GM12864 (cell line): ENCODE measurements at regions not wholly inside any gene's neighbourhood (a gene's known extent, or its start where the extent isn't known, plus 50 kb on each side); places are given as distances from the start of the nearest gene placed in this dataset.

Experiments
- DNase-seq: peaks from one replicate; pipeline ENCODE4 v3.0.0-alpha.2; 2011; ENCODE audit warnings: low read depth
- H3K4me3 ChIP-seq: 2 replicates; pipeline ENCODE4 v1.5.1; 2011; ENCODE audit warnings: mild to moderate bottlenecking, low read depth, low read length, control low read depth
- CTCF ChIP-seq: IDR thresholded peaks from 2 replicates; pipeline ENCODE4 v1.5.1; 2011; ENCODE audit warnings: low read depth, mild to moderate bottlenecking, moderate library complexity, low read length, control low read depth, inconsistent platforms; ENCODE audit errors: missing control alignments

GRCh38 chr18:44245019-44245418 is 435.7 kb upstream of the SETBP1 start:
- no peak overlapping the region for H3K4me3 ChIP-seq
- DNase-seq, result no peak
- TF ChIP-seq CTCF, result no peak

GRCh38 chr18:44246001-44246400 is 434.7 kb upstream of the SETBP1 start:
- DNase-seq, result no peak
- no peak overlapping the region for H3K4me3 ChIP-seq
- TF ChIP-seq CTCF, result no peak

DNA sequence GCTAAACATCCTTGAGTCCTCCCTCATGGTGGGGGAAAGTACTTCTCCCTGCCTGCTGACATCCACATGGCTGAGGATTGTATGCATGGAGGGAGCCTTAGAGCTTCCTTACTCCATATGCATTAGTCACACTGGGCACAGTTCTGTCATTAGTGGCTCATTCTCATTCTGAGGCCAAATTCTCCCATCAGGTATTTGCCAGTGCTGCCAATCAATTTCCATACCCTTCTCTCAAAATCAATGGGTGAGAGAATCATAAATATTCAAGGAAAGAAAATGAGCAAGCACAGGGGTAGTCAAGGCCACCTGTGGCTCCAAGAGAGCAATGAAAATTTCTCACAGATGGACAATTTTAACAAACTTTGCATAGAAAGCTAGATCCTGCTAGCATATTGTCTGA is 422.6 kb upstream of the SETBP1 start:
- no peak for TF ChIP-seq CTCF

DNA sequence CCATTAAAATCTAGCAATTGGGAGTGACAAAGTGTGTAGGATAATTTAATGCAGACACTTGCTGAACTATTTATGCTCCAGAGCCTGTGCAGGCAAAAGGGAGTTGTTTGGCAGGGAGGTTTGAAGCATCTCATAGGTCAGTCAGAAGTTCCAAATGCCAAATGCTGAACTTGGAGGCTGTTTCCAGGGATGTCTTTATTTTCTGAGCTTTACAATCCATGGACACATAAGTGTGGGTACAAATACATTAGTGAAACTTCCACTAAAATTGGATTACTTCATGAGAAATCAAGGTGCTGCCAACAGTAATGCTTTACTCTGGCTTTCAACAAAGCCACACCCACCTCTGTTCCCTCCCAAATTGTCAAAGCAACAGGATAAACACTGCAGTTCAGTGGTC is 422.1 kb upstream of the SETBP1 start:
- no peak for DNase-seq
- H3K4me3 ChIP-seq, result no peak overlapping the region
- no peak for TF ChIP-seq CTCF

More for the DNA sequence above, 422.6 kb upstream of the SETBP1 start:
- DNase-seq, result no peak
- no peak overlapping the region for H3K4me3 ChIP-seq

- no peak for DNase-seq
- no peak for TF ChIP-seq CTCF
- H3K4me3 ChIP-seq, result no peak overlapping the region
Observed at GRCh38 chr18:44259610-44260009, 421.1 kb upstream of the SETBP1 start.

GRCh38 chr18:44265437-44265836 is 415.3 kb upstream of the SETBP1 start:
- DNase-seq, result no peak
- no peak for TF ChIP-seq CTCF
- H3K4me3 ChIP-seq, result no peak overlapping the region

GRCh38 chr18:44273298-44273697 is 407.4 kb upstream of the SETBP1 start:
- no peak overlapping the region for H3K4me3 ChIP-seq
- TF ChIP-seq CTCF, result no peak
- no peak for DNase-seq
